Activated T-cell treated with anti-CD3 and anti-CD28 coated beads, Interleukin-2, amount 50 U/mL, for 72 hours (primary cell): ENCODE measurements at regions not wholly inside any gene's neighbourhood (a gene's known extent, or its start where the extent isn't known, plus 50 kb on each side); places are given as distances from the start of the nearest gene placed in this dataset.
"Not testable (repeated sequence)": the region's sequence is repeated elsewhere in the genome, so short reads cannot be mapped to it uniquely, and the experiment has no call there.

ENCODE experiments used
- ATAC-seq, 2 donors: fragments of 150-1000 bp; cut with Tn5 transposase; replicated peaks in 1 of 2; 2 replicates each; pipeline ENCODE4 v1.10.0; 2021; ENCODE audit warnings: moderate library complexity in 2 of 2, mild to moderate bottlenecking in 1 of 2
- DNase-seq, 2 donors: peaks; one replicate each; pipeline ENCODE4 v3.0.0; 2021 to 2022; ENCODE audit warnings: mixed read lengths in 1 of 2
- H3K27ac Mint-ChIP-seq: one replicate; pipeline ENCODE4 v1.8.0; 2022; ENCODE audit warnings: mild to moderate bottlenecking, moderate library complexity, mixed read lengths
- H3K27me3 Mint-ChIP-seq: one replicate; pipeline ENCODE4 v1.8.0; 2022; ENCODE audit warnings: low read depth, mixed read lengths
- H3K36me3 Mint-ChIP-seq, 2 donors: one replicate each; pipeline ENCODE4 v1.8.0; 2022; ENCODE audit warnings: mixed read lengths in 2 of 2, mild to moderate bottlenecking in 1 of 2; ENCODE audit not compliant: insufficient read depth in 2 of 2
- H3K4me1 Mint-ChIP-seq: one replicate; pipeline ENCODE4 v1.8.0; 2022; ENCODE audit warnings: low read depth, mixed read lengths
- H3K4me3 Mint-ChIP-seq, 2 donors: one replicate each; pipeline ENCODE4 v1.8.0; 2022; ENCODE audit warnings: mild to moderate bottlenecking in 2 of 2, mixed read lengths in 2 of 2, moderate library complexity in 2 of 2
- H3K9me3 Mint-ChIP-seq, 2 donors: one replicate each; pipeline ENCODE4 v1.8.0; 2022; ENCODE audit warnings: mixed read lengths in 2 of 2

GRCh38 chr12:72995029-72995428 is 722.9 kb downstream of the TRHDE start:
- ATAC-seq, H3K4me3 Mint-ChIP-seq, DNase-seq, H3K9me3 Mint-ChIP-seq, H3K27me3 Mint-ChIP-seq, H3K36me3 Mint-ChIP-seq, H3K27ac Mint-ChIP-seq, H3K4me1 Mint-ChIP-seq: not testable (repeated sequence)

GRCh38 chr12:72995616-72996015 is 723.4 kb downstream of the TRHDE start:
- no peak overlapping the region for H3K27ac Mint-ChIP-seq
- H3K9me3 Mint-ChIP-seq = peaks cover 4 to 7% of the 10 kb centered on the region in 2 donors
- DNase-seq (no peak), ATAC-seq (no peak)
- H3K4me3 Mint-ChIP-seq = no peak overlapping the region
- no peaks in the 10 kb centered on the region for H3K36me3 Mint-ChIP-seq
- H3K27me3 Mint-ChIP-seq = no peaks in the 10 kb centered on the region
- no peaks in the 10 kb centered on the region for H3K4me1 Mint-ChIP-seq

- H3K27me3 Mint-ChIP-seq, ATAC-seq, H3K9me3 Mint-ChIP-seq, H3K4me3 Mint-ChIP-seq, H3K4me1 Mint-ChIP-seq, H3K27ac Mint-ChIP-seq, DNase-seq, H3K36me3 Mint-ChIP-seq: not testable (repeated sequence)
Measured at GRCh38 chr12:73001806-73002205, 729.6 kb downstream of the TRHDE start.

- H3K27ac Mint-ChIP-seq, DNase-seq, H3K36me3 Mint-ChIP-seq, H3K4me1 Mint-ChIP-seq, H3K9me3 Mint-ChIP-seq, ATAC-seq, H3K4me3 Mint-ChIP-seq, H3K27me3 Mint-ChIP-seq: not testable (repeated sequence)
Measured at GRCh38 chr12:73002504-73002903, 730.3 kb downstream of the TRHDE start.

- not testable (repeated sequence) for DNase-seq, H3K4me1 Mint-ChIP-seq, H3K9me3 Mint-ChIP-seq, H3K27me3 Mint-ChIP-seq, H3K27ac Mint-ChIP-seq, H3K4me3 Mint-ChIP-seq, ATAC-seq, H3K36me3 Mint-ChIP-seq
Measured at GRCh38 chr12:73009138-73009834, 737.1 kb downstream of the TRHDE start.

- no peak overlapping the region for H3K27ac Mint-ChIP-seq
- H3K9me3 Mint-ChIP-seq = peaks cover 5 to 11% of the 10 kb centered on the region in 2 donors
- H3K4me1 Mint-ChIP-seq = no peaks in the 10 kb centered on the region
- H3K4me3 Mint-ChIP-seq = no peak overlapping the region
- H3K27me3 Mint-ChIP-seq = no peaks in the 10 kb centered on the region
- ATAC-seq (no peak), DNase-seq (no peak)
- H3K36me3 Mint-ChIP-seq = peaks cover 0 to 3% of the 10 kb centered on the region in 2 donors
Measured at GRCh38 chr12:73017981-73018380, 745.8 kb downstream of the TRHDE start.

GRCh38 chr12:73053893-73054292 is 781.7 kb downstream of the TRHDE start:
- H3K9me3 Mint-ChIP-seq = peaks cover 0 to 2% of the 10 kb centered on the region in 2 donors
- H3K4me3 Mint-ChIP-seq = no peak overlapping the region
- H3K27ac Mint-ChIP-seq = no peak overlapping the region
- ATAC-seq = no peak
- no peaks in the 10 kb centered on the region for H3K27me3 Mint-ChIP-seq
- no peaks in the 10 kb centered on the region for H3K36me3 Mint-ChIP-seq
- no peaks in the 10 kb centered on the region for H3K4me1 Mint-ChIP-seq
- DNase-seq = no peak

- Mint-ChIP-seq H3K4me1 (no peaks in the 10 kb centered on the region), H3K9me3 (peaks cover 3 to 5% of the 10 kb centered on the region in 2 donors), H3K27ac (no peak overlapping the region), H3K36me3 (no peaks in the 10 kb centered on the region), H3K27me3 (no peaks in the 10 kb centered on the region), H3K4me3 (no peak overlapping the region)
- no peak for DNase-seq
- no peak for ATAC-seq
Measured at GRCh38 chr12:73057428-73057827, 785.3 kb downstream of the TRHDE start.

- no peak for DNase-seq
Measured at GRCh38 chr12:73065913-73066312, 793.7 kb downstream of the TRHDE start.

GRCh38 chr12:73067616-73068015 is 795.4 kb downstream of the TRHDE start:
- DNase-seq = no peak
- Mint-ChIP-seq H3K27ac (no peak overlapping the region), H3K27me3 (no peaks in the 10 kb centered on the region), H3K4me3 (no peak overlapping the region), H3K9me3 (peaks cover 0 to 8% of the 10 kb centered on the region in 2 donors), H3K36me3 (no peaks in the 10 kb centered on the region), H3K4me1 (no peaks in the 10 kb centered on the region)
- no peak for ATAC-seq

More at GRCh38 chr12:73065913-73066312, 793.7 kb downstream of the TRHDE start:
- no peak for ATAC-seq
- Mint-ChIP-seq H3K4me3 (no peak overlapping the region), H3K27me3 (no peaks in the 10 kb centered on the region), H3K27ac (no peak overlapping the region), H3K4me1 (no peaks in the 10 kb centered on the region), H3K9me3 (peaks cover 2 to 3% of the 10 kb centered on the region in 2 donors), H3K36me3 (no peaks in the 10 kb centered on the region)

- Mint-ChIP-seq H3K9me3 (peaks cover 2 to 15% of the 10 kb centered on the region in 2 donors), H3K36me3 (peaks cover 1 to 2% of the 10 kb centered on the region in 2 donors)
Measured at GRCh38 chr12:73072214-73072613, 800.0 kb downstream of the TRHDE start.

GRCh38 chr12:73076760-73077159 is 804.6 kb downstream of the TRHDE start:
- ATAC-seq (no peak), DNase-seq (no peak)
- H3K36me3 Mint-ChIP-seq = peaks cover 2% of the 10 kb centered on the region in 2 donors
- no peaks in the 10 kb centered on the region for H3K27me3 Mint-ChIP-seq
- H3K4me3 Mint-ChIP-seq = no peak overlapping the region
- H3K9me3 Mint-ChIP-seq = peaks cover 5 to 13% of the 10 kb centered on the region in 2 donors
- H3K27ac Mint-ChIP-seq = no peak overlapping the region
- H3K4me1 Mint-ChIP-seq = no peaks in the 10 kb centered on the region

More at GRCh38 chr12:73072214-73072613, 800.0 kb downstream of the TRHDE start:
- ATAC-seq = no peak
- no peak overlapping the region for H3K4me3 Mint-ChIP-seq
- no peaks in the 10 kb centered on the region for H3K27me3 Mint-ChIP-seq
- no peak overlapping the region for H3K27ac Mint-ChIP-seq
- DNase-seq = no peak
- H3K4me1 Mint-ChIP-seq = no peaks in the 10 kb centered on the region

GRCh38 chr12:73083736-73084135 is 811.6 kb downstream of the TRHDE start:
- H3K4me1 Mint-ChIP-seq = no peaks in the 10 kb centered on the region
- ATAC-seq = no peak
- H3K36me3 Mint-ChIP-seq = peaks cover 0 to 2% of the 10 kb centered on the region in 2 donors
- peaks cover 9 to 12% of the 10 kb centered on the region in 2 donors for H3K9me3 Mint-ChIP-seq
- no peak overlapping the region for H3K27ac Mint-ChIP-seq
- no peak for DNase-seq
- no peaks in the 10 kb centered on the region for H3K27me3 Mint-ChIP-seq
- H3K4me3 Mint-ChIP-seq = no peak overlapping the region

- no peak for ATAC-seq
- no peaks in the 10 kb centered on the region for H3K4me1 Mint-ChIP-seq
- H3K27ac Mint-ChIP-seq = no peak overlapping the region
- DNase-seq = no peak
- H3K27me3 Mint-ChIP-seq = no peaks in the 10 kb centered on the region
- no peak overlapping the region for H3K4me3 Mint-ChIP-seq
- peaks cover 9 to 12% of the 10 kb centered on the region in 2 donors for H3K9me3 Mint-ChIP-seq
- no peaks in the 10 kb centered on the region for H3K36me3 Mint-ChIP-seq
Measured at GRCh38 chr12:73106296-73106695, 834.1 kb downstream of the TRHDE start.
